ENCODE measurements at regions not wholly inside any gene's neighbourhood (a gene's known extent, or its start where the extent isn't known, plus 50 kb on each side); places are given as distances from the start of the nearest gene placed in this dataset.
"Not testable (repeated sequence)": the region's sequence is repeated elsewhere in the genome, so short reads cannot be mapped to it uniquely, and the experiment has no call there.

- no peak for DNase-seq
- H3K27me3 ChIP-seq (ENCODE audit: control insufficient read depth, insufficient read depth, low read length) = no peaks in the 10 kb centered on the region
- no peak overlapping the region for H3K4me3 ChIP-seq (ENCODE audit: insufficient read depth, low read depth, low read length)
- no peaks in the 10 kb centered on the region for H3K36me3 ChIP-seq (replicated peaks; ENCODE audit: control insufficient read depth, insufficient read depth, low read length)
These were observed 93.6 kb upstream of the SSTR4 start for GRCh38 chr20:22941550-22941949.

GRCh38 chr20:22942742-22943141 lies 92.4 kb upstream of the SSTR4 start:
- no peak overlapping the region for H3K4me3 ChIP-seq (ENCODE audit: insufficient read depth, low read depth, low read length)
- H3K27me3 ChIP-seq (ENCODE audit: control insufficient read depth, insufficient read depth, low read length) = no peaks in the 10 kb centered on the region
- no peak for DNase-seq
- H3K36me3 ChIP-seq (replicated peaks; ENCODE audit: control insufficient read depth, insufficient read depth, low read length) = no peaks in the 10 kb centered on the region

GRCh38 chr20:22944062-22944461 lies 91.0 kb upstream of the SSTR4 start:
- Histone ChIP-seq H3K36me3 (replicated peaks; ENCODE audit: control insufficient read depth, insufficient read depth, low read length) (no peaks in the 10 kb centered on the region), H3K27me3 (ENCODE audit: control insufficient read depth, insufficient read depth, low read length) (no peaks in the 10 kb centered on the region), H3K4me3 (ENCODE audit: insufficient read depth, low read depth, low read length) (no peak overlapping the region)
- DNase-seq = no peak

- Histone ChIP-seq H3K4me3 (ENCODE audit: insufficient read depth, low read depth, low read length) (no peak overlapping the region), H3K36me3 (replicated peaks; ENCODE audit: control insufficient read depth, insufficient read depth, low read length) (no peaks in the 10 kb centered on the region), H3K27me3 (ENCODE audit: control insufficient read depth, insufficient read depth, low read length) (no peaks in the 10 kb centered on the region)
- DNase-seq = no peak
These were observed 90.2 kb upstream of the SSTR4 start for GRCh38 chr20:22944936-22945335.

- DNase-seq = no peak
- Histone ChIP-seq H3K4me3 (ENCODE audit: insufficient read depth, low read depth, low read length) (no peak overlapping the region), H3K27me3 (ENCODE audit: control insufficient read depth, insufficient read depth, low read length) (no peaks in the 10 kb centered on the region), H3K36me3 (replicated peaks; ENCODE audit: control insufficient read depth, insufficient read depth, low read length) (no peaks in the 10 kb centered on the region)
These were observed 88.5 kb upstream of the SSTR4 start for GRCh38 chr20:22946596-22946995.

GRCh38 chr20:22949331-22950109 lies 85.6 kb upstream of the SSTR4 start:
- DNase-seq = no peak
- Histone ChIP-seq H3K4me3 (ENCODE audit: insufficient read depth, low read depth, low read length) (no peak overlapping the region), H3K36me3 (replicated peaks; ENCODE audit: control insufficient read depth, insufficient read depth, low read length) (no peaks in the 10 kb centered on the region), H3K27me3 (ENCODE audit: control insufficient read depth, insufficient read depth, low read length) (no peaks in the 10 kb centered on the region)

GRCh38 chr20:22951966-22952365 lies 83.1 kb upstream of the SSTR4 start:
- no peaks in the 10 kb centered on the region for H3K27me3 ChIP-seq (ENCODE audit: control insufficient read depth, insufficient read depth, low read length)
- no peaks in the 10 kb centered on the region for H3K36me3 ChIP-seq (replicated peaks; ENCODE audit: control insufficient read depth, insufficient read depth, low read length)
- DNase-seq = no peak

GRCh38 chr20:22954661-22955060 lies 80.5 kb upstream of the SSTR4 start:
- DNase-seq = no peak
- Histone ChIP-seq H3K36me3 (replicated peaks; ENCODE audit: control insufficient read depth, insufficient read depth, low read length) (no peaks in the 10 kb centered on the region), H3K4me3 (ENCODE audit: insufficient read depth, low read depth, low read length) (no peak overlapping the region), H3K27me3 (ENCODE audit: control insufficient read depth, insufficient read depth, low read length) (no peaks in the 10 kb centered on the region)

More at GRCh38 chr20:22951966-22952365, 83.1 kb upstream of the SSTR4 start:
- H3K4me3 ChIP-seq (ENCODE audit: insufficient read depth, low read depth, low read length) = no peak overlapping the region

GRCh38 chr20:22958390-22958789 lies 76.7 kb upstream of the SSTR4 start:
- Histone ChIP-seq H3K27me3 (ENCODE audit: control insufficient read depth, insufficient read depth, low read length) (no peaks in the 10 kb centered on the region), H3K4me3 (ENCODE audit: insufficient read depth, low read depth, low read length) (no peak overlapping the region), H3K36me3 (replicated peaks; ENCODE audit: control insufficient read depth, insufficient read depth, low read length) (no peaks in the 10 kb centered on the region)
- no peak for DNase-seq

- DNase-seq = no peak
- Histone ChIP-seq H3K4me3 (ENCODE audit: insufficient read depth, low read depth, low read length) (no peak overlapping the region), H3K27me3 (ENCODE audit: control insufficient read depth, insufficient read depth, low read length) (no peaks in the 10 kb centered on the region), H3K36me3 (replicated peaks; ENCODE audit: control insufficient read depth, insufficient read depth, low read length) (no peaks in the 10 kb centered on the region)
These were observed 72.3 kb upstream of the SSTR4 start for GRCh38 chr20:22962567-22963439.

- no peaks in the 10 kb centered on the region for H3K36me3 ChIP-seq (replicated peaks; ENCODE audit: control insufficient read depth, insufficient read depth, low read length)
- no peak for DNase-seq
- H3K4me3 ChIP-seq (ENCODE audit: insufficient read depth, low read depth, low read length) = no peak overlapping the region
- H3K27me3 ChIP-seq (ENCODE audit: control insufficient read depth, insufficient read depth, low read length) = no peaks in the 10 kb centered on the region
These were observed 71.5 kb upstream of the SSTR4 start for GRCh38 chr20:22963581-22963980.

GRCh38 chr20:22966787-22967464 lies 68.2 kb upstream of the SSTR4 start:
- no peaks in the 10 kb centered on the region for H3K36me3 ChIP-seq (replicated peaks; ENCODE audit: control insufficient read depth, insufficient read depth, low read length)
- H3K27me3 ChIP-seq (ENCODE audit: control insufficient read depth, insufficient read depth, low read length) = no peaks in the 10 kb centered on the region
- no peak for DNase-seq
- no peak overlapping the region for H3K4me3 ChIP-seq (ENCODE audit: insufficient read depth, low read depth, low read length)

- H3K27me3 ChIP-seq (ENCODE audit: control insufficient read depth, insufficient read depth, low read length); H3K36me3 ChIP-seq (replicated peaks; ENCODE audit: control insufficient read depth, insufficient read depth, low read length); H3K4me3 ChIP-seq (ENCODE audit: insufficient read depth, low read depth, low read length): not testable (repeated sequence)
These were observed 67.4 kb upstream of the SSTR4 start for GRCh38 chr20:22967706-22968105.

GRCh38 chr20:22969031-22969430 lies 66.1 kb upstream of the SSTR4 start:
- not testable (repeated sequence) for DNase-seq

More at GRCh38 chr20:22967706-22968105, 67.4 kb upstream of the SSTR4 start:
- DNase-seq = not testable (repeated sequence)

More at GRCh38 chr20:22969031-22969430, 66.1 kb upstream of the SSTR4 start:
- not testable (repeated sequence) for H3K4me3 ChIP-seq (ENCODE audit: insufficient read depth, low read depth, low read length); H3K27me3 ChIP-seq (ENCODE audit: control insufficient read depth, insufficient read depth, low read length); H3K36me3 ChIP-seq (replicated peaks; ENCODE audit: control insufficient read depth, insufficient read depth, low read length)

Measured in H7 (cell line).